SU-DHL-6 (cell line): ENCODE measurements at regions not wholly inside any gene's neighbourhood (a gene's known extent, or its start where the extent isn't known, plus 50 kb on each side); places are given as distances from the start of the nearest gene placed in this dataset.
"Not testable (repeated sequence)": the region's sequence is repeated elsewhere in the genome, so short reads cannot be mapped to it uniquely, and the experiment has no call there.

Experiments used
- H2AFZ ChIP-seq: fragments of 200-600 bp; sonication (generic); 2 replicates; pipeline ENCODE4 v1.6.1; 2014; ENCODE audit warnings: low read depth, mild to moderate bottlenecking, moderate library complexity, mixed read lengths, antibody characterized with exemption, low read length; ENCODE audit not compliant: severe bottlenecking
- H3F3A ChIP-seq: fragments of 200-600 bp; shearing (Covaris generic); 2 replicates; pipeline ENCODE4 v1.6.0; 2016; ENCODE audit warnings: antibody characterized with exemption, mild to moderate bottlenecking; ENCODE audit not compliant: insufficient read depth
- H3K27ac ChIP-seq: fragments of 200-600 bp; sonication (generic); 2 replicates; pipeline ENCODE4 v1.5.1; 2016; ENCODE audit warnings: low read depth, mild to moderate bottlenecking, low read length, moderate library complexity, mixed read lengths
- H3K27me3 ChIP-seq: fragments of 200-600 bp; sonication (generic), shearing (Covaris generic); 2 replicates; pipeline ENCODE4 v1.6.0; 2014; ENCODE audit warnings: mild to moderate bottlenecking, low read length
- H3K36me3 ChIP-seq: fragments of 200-600 bp; sonication (generic); 2 replicates; pipeline ENCODE4 v1.6.1; 2014; ENCODE audit warnings: mild to moderate bottlenecking, low read length, mixed read lengths
- H3K4me2 ChIP-seq: fragments of 300-600, 200-600 bp; shearing (Covaris generic), sonication (generic); 2 replicates; pipeline ENCODE4 v1.6.0; 2014; ENCODE audit warnings: low read length, low read depth, mild to moderate bottlenecking; ENCODE audit not compliant: poor library complexity, severe bottlenecking
- H3K4me3 ChIP-seq: fragments of 200-600 bp; sonication (generic); 2 replicates; pipeline ENCODE4 v1.5.1; 2014; ENCODE audit warnings: antibody characterized with exemption, low read length, mild to moderate bottlenecking, mixed read lengths; ENCODE audit not compliant: insufficient read depth, poor library complexity, severe bottlenecking
- H3K79me2 ChIP-seq: fragments of 200-600 bp; sonication (generic); 2 replicates; pipeline ENCODE4 v1.6.1; 2014; ENCODE audit warnings: mild to moderate bottlenecking, low read length, moderate library complexity; ENCODE audit not compliant: insufficient read depth
- H3K9ac ChIP-seq: fragments of 200-600 bp; sonication (generic); 2 replicates; pipeline ENCODE4 v1.7.0; 2014; ENCODE audit warnings: mild to moderate bottlenecking, low read length
- H3K9me2 ChIP-seq: fragments of 200-600 bp; sonication (generic); replicated peaks from 2 replicates; pipeline ENCODE4 v1.6.1; 2014; ENCODE audit warnings: low read length; ENCODE audit not compliant: insufficient read depth
- H3K9me3 ChIP-seq: fragments of 200-600 bp; sonication (generic); 2 replicates; pipeline ENCODE4 v1.6.1; 2014; ENCODE audit warnings: low read length, mixed read lengths; ENCODE audit not compliant: insufficient read depth
- H4K20me1 ChIP-seq: fragments of 200-600 bp; sonication (generic); 2 replicates; pipeline ENCODE4 v1.6.1; 2014; ENCODE audit warnings: low read depth, mild to moderate bottlenecking, antibody characterized with exemption, low read length, moderate library complexity, mixed read lengths
- CTCF ChIP-seq: fragments of 200-600 bp; sonication (generic); IDR thresholded peaks from one replicate; pipeline ENCODE4 v1.5.1; 2017; ENCODE audit warnings: antibody characterized with exemption, mild to moderate bottlenecking, low read length, moderate library complexity; ENCODE audit not compliant: insufficient read depth, poor library complexity, severe bottlenecking
- EZH2phosphoT487 ChIP-seq: fragments of 200-600 bp; sonication (generic), shearing (Covaris generic); conservative IDR thresholded peaks from 2 replicates; pipeline ENCODE4 v1.6.1; 2018; ENCODE audit warnings: mild to moderate bottlenecking, antibody characterized with exemption, low read length, moderate library complexity, mixed read lengths

- no peaks in the 10 kb centered on the region for H3F3A ChIP-seq
- no peak for TF ChIP-seq CTCF
- TF ChIP-seq EZH2phosphoT487, result no peak
- no peak overlapping the region for H3K27ac ChIP-seq
- no peak overlapping the region for H3K4me3 ChIP-seq
- H2AFZ ChIP-seq, result no peak overlapping the region
- no peaks in the 10 kb centered on the region for H4K20me1 ChIP-seq
- no peaks in the 10 kb centered on the region for H3K36me3 ChIP-seq
- no peaks in the 10 kb centered on the region for H3K79me2 ChIP-seq
- H3K9me2 ChIP-seq, result no peaks in the 10 kb centered on the region
- H3K9me3 ChIP-seq, result no peaks in the 10 kb centered on the region
- no peaks in the 10 kb centered on the region for H3K27me3 ChIP-seq
- H3K4me2 ChIP-seq, result no peak overlapping the region
- no peak overlapping the region for H3K9ac ChIP-seq
Observed at GRCh38 chr20:19049514-19049913, 162.9 kb upstream of the SLC24A3 start.

DNA sequence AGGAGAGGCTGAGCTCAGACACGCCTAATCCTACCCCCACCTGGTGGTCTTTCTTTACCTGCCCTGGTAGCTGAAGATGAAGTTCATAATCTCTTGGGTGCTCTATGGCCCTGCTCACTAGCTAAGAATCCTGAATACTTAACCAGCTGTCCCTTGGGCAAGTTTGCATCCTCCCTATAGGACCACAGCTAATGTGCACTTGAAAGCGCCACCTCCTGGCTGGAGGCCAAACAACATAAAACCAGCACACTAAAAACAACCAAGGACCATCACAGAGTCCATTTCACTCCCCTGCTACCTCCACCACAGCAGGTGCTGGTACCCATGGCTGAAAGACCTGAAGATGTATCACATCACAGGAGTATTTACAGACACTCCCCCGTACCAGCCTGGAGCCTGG, 155.5 kb upstream of the SLC24A3 start:
- no peak overlapping the region for H3K9ac ChIP-seq
- no peaks in the 10 kb centered on the region for H3K27me3 ChIP-seq

GRCh38 chr20:19064788-19065187, 147.7 kb upstream of the SLC24A3 start:
- peaks cover 11% of the 10 kb centered on the region; the same call in 1 of the 2 replicates for H3K9me3 ChIP-seq
- H3K4me2 ChIP-seq, H3K9me2 ChIP-seq, H3K79me2 ChIP-seq, H3K27me3 ChIP-seq, H3K9ac ChIP-seq, H3F3A ChIP-seq, H3K27ac ChIP-seq, H3K36me3 ChIP-seq, H2AFZ ChIP-seq, H3K4me3 ChIP-seq, H4K20me1 ChIP-seq: not testable (repeated sequence)

More for the DNA sequence above, 155.5 kb upstream of the SLC24A3 start:
- H3K9me3 ChIP-seq, result no peaks in the 10 kb centered on the region
- H2AFZ ChIP-seq, result no peak overlapping the region
- no peaks in the 10 kb centered on the region for H4K20me1 ChIP-seq
- H3K79me2 ChIP-seq, result no peaks in the 10 kb centered on the region
- H3K4me3 ChIP-seq, result no peak overlapping the region
- H3K27ac ChIP-seq, result no peak overlapping the region
- H3K36me3 ChIP-seq, result no peaks in the 10 kb centered on the region
- TF ChIP-seq EZH2phosphoT487, result no peak
- TF ChIP-seq CTCF, result peak; percentile 43
- no peaks in the 10 kb centered on the region for H3K9me2 ChIP-seq
- no peaks in the 10 kb centered on the region for H3F3A ChIP-seq
- H3K4me2 ChIP-seq, result no peak overlapping the region

DNA sequence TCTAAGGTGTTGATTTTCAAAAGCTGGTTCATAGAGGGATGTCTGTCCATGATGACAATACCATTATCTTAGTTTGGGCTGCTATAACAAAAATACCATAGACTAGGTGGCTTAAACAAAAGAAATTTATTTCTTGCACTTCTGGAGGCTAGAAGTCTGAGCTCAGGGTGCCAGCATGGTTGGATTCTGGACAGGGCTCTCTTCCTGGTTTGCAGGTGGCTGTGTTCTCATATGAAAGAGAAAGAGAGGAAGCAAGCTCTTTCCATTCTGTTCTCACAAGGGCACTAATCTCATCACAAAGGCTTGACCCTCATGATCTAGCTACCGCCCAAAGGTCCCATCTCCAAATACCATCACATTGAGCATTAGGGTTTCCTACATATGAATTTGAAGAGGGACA, 144.5 kb upstream of the SLC24A3 start:
- no peaks in the 10 kb centered on the region for H3K79me2 ChIP-seq
- H3K4me3 ChIP-seq, result no peak overlapping the region
- TF ChIP-seq EZH2phosphoT487, result no peak
- TF ChIP-seq CTCF, result no peak
- no peak overlapping the region for H3K4me2 ChIP-seq
- H4K20me1 ChIP-seq, result no peaks in the 10 kb centered on the region
- no peak overlapping the region for H3K9ac ChIP-seq
- no peaks in the 10 kb centered on the region for H3F3A ChIP-seq
- H3K27ac ChIP-seq, result no peak overlapping the region
- H3K36me3 ChIP-seq, result no peaks in the 10 kb centered on the region
- no peaks in the 10 kb centered on the region for H3K9me2 ChIP-seq
- peaks cover 11% of the 10 kb centered on the region; the same call in 1 of the 2 replicates for H3K9me3 ChIP-seq
- no peaks in the 10 kb centered on the region for H3K27me3 ChIP-seq
- H2AFZ ChIP-seq, result no peak overlapping the region
